ENCODE measurements at regions not wholly inside any gene's neighbourhood (a gene's known extent, or its start where the extent isn't known, plus 50 kb on each side); places are given as distances from the start of the nearest gene placed in this dataset.
"Not testable (repeated sequence)": the region's sequence is repeated elsewhere in the genome, so short reads cannot be mapped to it uniquely, and the experiment has no call there.

DNA sequence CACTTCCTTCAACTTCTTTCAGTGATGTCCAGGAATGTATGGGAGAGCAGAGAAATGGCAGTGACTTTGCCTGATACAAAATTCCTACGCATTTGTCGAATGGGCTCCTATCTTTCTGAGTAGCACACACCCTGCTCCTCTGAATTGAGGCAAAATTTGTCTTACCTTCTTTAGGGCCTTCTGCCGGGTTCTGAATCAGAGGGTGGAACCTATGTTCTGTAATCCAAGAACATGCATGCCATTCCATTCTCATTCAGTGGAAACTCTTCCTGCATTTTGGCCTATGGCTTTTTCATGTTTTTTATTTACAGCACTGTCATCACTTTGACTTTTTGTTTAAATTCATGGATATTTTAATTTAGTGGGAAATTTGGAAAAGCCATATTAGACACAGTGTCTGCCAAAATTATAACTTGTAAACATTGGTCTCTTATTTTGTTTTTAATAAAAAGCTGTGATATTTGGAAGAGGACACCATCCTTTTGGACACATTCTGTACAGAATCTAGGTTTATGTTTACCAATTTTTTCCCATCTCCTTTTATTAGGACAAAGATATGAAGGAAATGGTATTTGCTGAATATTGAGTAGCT lies 402.2 kb upstream of the FAR2 start:
- no peaks in the 10 kb centered on the region for H3K4me1 ChIP-seq
- H3K9me3 ChIP-seq, result no peaks in the 10 kb centered on the region
- 88 to 89% methylated on average over 3 of the region's 3 CpGs for WGBS, 2 donors
- H3K4me3 ChIP-seq, result no peak overlapping the region
- DNase-seq, result no peak
- TF ChIP-seq POLR2AphosphoS5 (IDR thresholded peaks at IDR 0.05) (no peak), CTCF (IDR thresholded peaks at IDR 0.05) (no peak), EP300 (IDR thresholded peaks at IDR 0.05) (no peak), POLR2A (IDR thresholded peaks at IDR 0.05) (no peak)
- H3K27ac ChIP-seq, result no peak overlapping the region
- intact Hi-C loops (cut with DNase I), result no loop called here
- no peaks in the 10 kb centered on the region for H3K36me3 ChIP-seq
- H3K27me3 ChIP-seq, result no peaks in the 10 kb centered on the region

- no peaks in the 10 kb centered on the region for H3K9me3 ChIP-seq
- no peaks in the 10 kb centered on the region for H3K27me3 ChIP-seq
- no peaks in the 10 kb centered on the region for H3K36me3 ChIP-seq
- no peak overlapping the region for H3K4me3 ChIP-seq
- WGBS, 2 donors, result 84 to 85% methylated on average over 1 of the region's 1 CpG
- intact Hi-C loops (cut with DNase I), result no loop called here
- H3K4me1 ChIP-seq, result no peaks in the 10 kb centered on the region
- no peak for DNase-seq
- TF ChIP-seq POLR2AphosphoS5 (IDR thresholded peaks at IDR 0.05) (no peak), EP300 (IDR thresholded peaks at IDR 0.05) (no peak), CTCF (IDR thresholded peaks at IDR 0.05) (no peak), POLR2A (IDR thresholded peaks at IDR 0.05) (no peak)
- no peak overlapping the region for H3K27ac ChIP-seq
These were observed 398.0 kb upstream of the FAR2 start for GRCh38 chr12:28750946-28751685.

GRCh38 chr12:28755027-28755426 lies 394.1 kb upstream of the FAR2 start:
- no peak for TF ChIP-seq EP300 (IDR thresholded peaks at IDR 0.05)
- no peak for TF ChIP-seq CTCF (IDR thresholded peaks at IDR 0.05)
- TF ChIP-seq POLR2A (IDR thresholded peaks at IDR 0.05), result no peak
- no peak for TF ChIP-seq POLR2AphosphoS5 (IDR thresholded peaks at IDR 0.05)
- intact Hi-C loops (cut with DNase I), result no loop called here
- no peak for DNase-seq
- Histone ChIP-seq H3K27me3 (no peaks in the 10 kb centered on the region), H3K4me1 (no peaks in the 10 kb centered on the region), H3K27ac (no peak overlapping the region), H3K36me3 (no peaks in the 10 kb centered on the region), H3K9me3 (no peaks in the 10 kb centered on the region), H3K4me3 (no peak overlapping the region)
- 5 to 49% methylated on average over 1 of the region's 1 CpG for WGBS, 2 donors

- Histone ChIP-seq H3K4me3 (no peak overlapping the region), H3K9me3 (no peaks in the 10 kb centered on the region), H3K4me1 (no peaks in the 10 kb centered on the region), H3K27ac (no peak overlapping the region), H3K27me3 (no peaks in the 10 kb centered on the region), H3K36me3 (no peaks in the 10 kb centered on the region)
- no peak for DNase-seq
- TF ChIP-seq POLR2A (IDR thresholded peaks at IDR 0.05), result no peak
- TF ChIP-seq EP300 (IDR thresholded peaks at IDR 0.05), result no peak
- TF ChIP-seq POLR2AphosphoS5 (IDR thresholded peaks at IDR 0.05), result no peak
- TF ChIP-seq CTCF (IDR thresholded peaks at IDR 0.05), result no peak
- intact Hi-C loops (cut with DNase I), result no loop called here
- 62 to 76% methylated on average over 1 of the region's 1 CpG for WGBS, 2 donors
These were observed 389.7 kb upstream of the FAR2 start for GRCh38 chr12:28759333-28759732.

DNA sequence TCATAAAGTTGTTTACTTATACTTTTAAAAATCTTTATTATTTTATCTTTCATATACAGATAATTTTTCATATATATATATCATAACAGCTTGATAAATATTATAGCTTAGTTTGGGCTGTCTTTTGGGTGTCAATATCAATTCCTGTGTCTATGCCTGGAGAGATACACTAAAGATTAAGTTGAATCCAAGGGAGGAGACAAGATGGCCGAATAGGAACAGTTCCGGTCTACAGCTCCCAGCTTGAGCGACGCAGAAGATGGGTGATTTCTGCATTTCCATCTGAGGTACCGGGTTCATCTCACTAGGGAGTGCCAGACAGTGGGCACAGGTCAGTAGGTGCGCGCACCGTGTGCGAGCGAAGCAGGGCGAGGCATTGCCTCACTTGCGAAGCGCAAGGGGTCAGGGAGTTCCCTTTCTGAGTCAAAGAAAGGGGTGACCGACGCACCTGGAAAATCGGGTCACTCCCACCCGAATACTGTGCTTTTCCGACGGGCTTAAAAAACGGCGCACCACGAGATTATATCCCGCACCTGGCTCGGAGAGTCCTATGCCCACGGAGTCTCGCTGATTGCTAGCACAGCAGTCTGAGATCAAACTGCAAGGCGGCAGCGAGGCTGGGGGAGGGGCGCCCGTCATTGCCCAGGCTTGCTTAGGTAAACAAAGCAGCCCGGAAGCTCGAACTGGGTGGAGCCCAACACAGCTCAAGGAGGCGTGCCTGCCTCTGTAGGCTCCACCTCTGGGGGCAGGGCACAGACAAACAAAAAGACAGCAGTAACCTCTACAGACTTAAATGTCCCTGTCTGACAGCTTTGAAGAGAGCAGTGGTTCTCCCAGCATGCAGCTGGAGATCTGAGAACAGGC lies 388.8 kb upstream of the FAR2 start:
- intact Hi-C loops (cut with DNase I); DNase-seq; H3K4me3 ChIP-seq; H3K4me1 ChIP-seq; H3K27ac ChIP-seq; H3K27me3 ChIP-seq; H3K9me3 ChIP-seq; H3K36me3 ChIP-seq: not testable (repeated sequence)
- 75 to 90% methylated on average over 33 of the region's 33 CpGs for WGBS, 2 donors

- WGBS, 2 donors, result 88 to 89% methylated on average over 5 of the region's 5 CpGs
These were observed 387.2 kb upstream of the FAR2 start for GRCh38 chr12:28761897-28762296.

More at GRCh38 chr12:28761897-28762296, 387.2 kb upstream of the FAR2 start:
- H3K27ac ChIP-seq; DNase-seq; intact Hi-C loops (cut with DNase I); H3K4me1 ChIP-seq; H3K36me3 ChIP-seq; H3K27me3 ChIP-seq; H3K9me3 ChIP-seq; H3K4me3 ChIP-seq: not testable (repeated sequence)
